GM19455 (cell line): ENCODE measurements at regions not wholly inside any gene's neighbourhood (a gene's known extent, or its start where the extent isn't known, plus 50 kb on each side); places are given as distances from the start of the nearest gene placed in this dataset.
A peak's percentile ranks its signal among the peaks of the same experiment; 100 is the strongest.

Source experiments
- ATAC-seq: cut with Tn5 transposase; IDR thresholded peaks from one replicate; pipeline ENCODE4 v1.9.1; 2021; ENCODE audit not compliant: unreplicated experiment

- no peak for ATAC-seq
Observed at GRCh38 chr2:165033402-165033801, 78.1 kb upstream of the SLC38A11 start.

- ATAC-seq: no peak
Observed at GRCh38 chr2:165032559-165032958, 77.2 kb upstream of the SLC38A11 start.

GRCh38 chr2:165024199-165024598, 68.9 kb upstream of the SLC38A11 start:
- no peak for ATAC-seq

- no peak for ATAC-seq
Observed at GRCh38 chr2:165022781-165023180, 67.5 kb upstream of the SLC38A11 start.

GRCh38 chr2:165017966-165018596, 62.8 kb upstream of the SLC38A11 start:
- no peak for ATAC-seq

GRCh38 chr2:165016772-165017411, 61.6 kb upstream of the SLC38A11 start:
- ATAC-seq: peak; percentile 64

- peak; percentile 75 for ATAC-seq
Observed at GRCh38 chr2:165015052-165015642, 59.8 kb upstream of the SLC38A11 start.

GRCh38 chr2:165013944-165014619, 58.8 kb upstream of the SLC38A11 start:
- no peak for ATAC-seq

GRCh38 chr2:165011199-165011598, 55.9 kb upstream of the SLC38A11 start:
- no peak for ATAC-seq

GRCh38 chr2:165010556-165010955, 55.2 kb upstream of the SLC38A11 start:
- no peak for ATAC-seq

GRCh38 chr2:165009466-165009865, 54.1 kb upstream of the SLC38A11 start:
- ATAC-seq: no peak

- no peak for ATAC-seq
Observed at GRCh38 chr2:165008730-165009315, 53.5 kb upstream of the SLC38A11 start.

- ATAC-seq: no peak
Observed at GRCh38 chr2:165007161-165007744, 51.9 kb upstream of the SLC38A11 start.
